ENCODE measurements at regions not wholly inside any gene's neighbourhood (a gene's known extent, or its start where the extent isn't known, plus 50 kb on each side); places are given as distances from the start of the nearest gene placed in this dataset.

- in situ Hi-C loops (cut with MboI) = no loop called here
- BruUV-seq (replicated peaks) = no TSS peak
These were observed 226.7 kb upstream of the PDGFD start for GRCh38 chr11:104390651-104391050.

More at GRCh38 chr11:104390651-104391050, 226.7 kb upstream of the PDGFD start:
- CTCF ChIA-PET (ENCODE audit: low intra/inter-chr PET ratio) = no interaction called here
- Histone ChIP-seq H3K9me3 (replicated peaks; ENCODE audit: control insufficient read depth, insufficient read depth, low read depth, low read length) (no peaks in the 10 kb centered on the region), H2AFZ (ENCODE audit: low read depth, low read length) (no peak overlapping the region), H4K20me1 (replicated peaks; ENCODE audit: control insufficient read depth, insufficient read depth, low read length) (no peaks in the 10 kb centered on the region), H3K27me3 (ENCODE audit: control insufficient read depth in 2 of 2, insufficient read depth in 2 of 2, low read length in 2 of 2) (no peaks in the 10 kb centered on the region), H3K4me3 (no peak overlapping the region), H3K4me1 (replicated peaks in 1 of 2; ENCODE audit: control insufficient read depth in 2 of 2, insufficient read depth in 2 of 2, low read length in 2 of 2) (no peaks in the 10 kb centered on the region), H3K36me3 (ENCODE audit: control insufficient read depth, insufficient read depth, low read length) (no peaks in the 10 kb centered on the region), H3K9ac (ENCODE audit: insufficient read depth in 1 of 2, low read depth in 2 of 2, low read length in 2 of 2) (no peak overlapping the region), H3K79me2 (ENCODE audit: control insufficient read depth, insufficient read depth, low read length) (no peaks in the 10 kb centered on the region), H3K4me2 (ENCODE audit: insufficient read depth, low read length) (no peak overlapping the region), H3K9me1 (ENCODE audit: control insufficient read depth, insufficient read depth, low read length) (no peaks in the 10 kb centered on the region), H3K27ac (ENCODE audit: extremely low read depth, low read depth, low read length) (no peak overlapping the region)
- TF ChIP-seq DEAF1 (CRISPR knock-in tag; IDR thresholded peaks at IDR 0.05) = no peak
- TF ChIP-seq ZFP91 (CRISPR knock-in tag; IDR thresholded peaks at IDR 0.05) = no peak
- TF ChIP-seq CAMTA2 (CRISPR knock-in tag; conservative IDR thresholded peaks at IDR 0.05) = no peak
- TF ChIP-seq ARID3A (IDR thresholded peaks at IDR 0.05; ENCODE audit: borderline replicate concordance, low read depth, low read length) = no peak
- TF ChIP-seq SIN3A (IDR thresholded peaks at IDR 0.05; ENCODE audit: borderline replicate concordance in 2 of 2, control insufficient read depth in 1 of 2, low read depth in 2 of 2, low read length in 2 of 2) = no peak
- ATAC-seq (no peak), FAIRE-seq (no peak), DNase-seq (ENCODE audit: extremely low read depth in 1 of 4, low spot score in 3 of 4) (no peak)
- 9% methylated on average over 4 of the region's 4 CpGs for WGBS (ENCODE audit: insufficient coverage, low coverage, missing lambda C conversion rate)
- POLR2A ChIA-PET = no interaction called here
- intact Hi-C loops (cut with micrococcal nuclease) = no loop called here

All from K562 (cell line).